ENCODE measurements at regions not wholly inside any gene's neighbourhood (a gene's known extent, or its start where the extent isn't known, plus 50 kb on each side); places are given as distances from the start of the nearest gene placed in this dataset.

DNA sequence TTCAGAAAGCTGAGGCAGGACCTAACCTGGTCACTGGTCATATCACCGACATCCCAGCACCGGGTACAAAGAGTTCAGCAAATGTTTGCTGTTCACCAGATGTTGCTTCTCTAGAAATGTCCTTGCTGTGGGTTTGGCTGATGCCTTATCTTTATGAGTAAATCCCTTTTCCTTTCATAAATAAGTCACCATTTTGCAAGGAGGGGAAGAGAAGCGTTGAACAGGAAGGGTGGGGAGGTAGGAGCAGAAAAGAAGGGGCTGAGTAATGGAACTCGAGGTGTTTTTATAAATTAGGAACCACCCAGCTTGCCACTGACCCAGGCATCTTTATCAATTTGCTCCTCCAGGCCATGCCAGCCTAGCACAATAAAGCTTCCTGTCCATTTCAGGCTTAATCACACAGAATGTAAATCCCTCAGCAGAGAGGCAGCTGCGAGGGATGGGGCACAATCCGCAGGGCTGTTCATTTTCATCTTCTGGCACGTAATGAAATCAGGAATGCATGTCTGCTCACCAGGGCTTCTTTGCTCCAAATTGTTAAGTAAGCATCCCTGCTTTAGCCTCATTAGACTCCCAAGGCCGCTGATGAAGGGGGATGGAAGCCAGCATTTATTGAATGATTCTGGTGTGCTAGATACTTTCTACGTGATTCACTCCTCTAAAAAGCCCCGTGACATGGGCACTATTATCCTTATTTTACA, 371.9 kb upstream of the CHD6 start:
- no peaks in the 10 kb centered on the region for H3K9me3 ChIP-seq (ENCODE audit: control insufficient read depth, low read depth, low read length)
- H2AFZ ChIP-seq (ENCODE audit: control insufficient read depth, low read length) = no peak overlapping the region
- no peaks in the 10 kb centered on the region for H3K4me1 ChIP-seq (ENCODE audit: control insufficient read depth, extremely low read depth, insufficient read depth, low read length)
- dilution Hi-C loops (cut with MboI; ENCODE audit: extremely low pct_ligation_motif_present, low sequenced_read_pairs) = no loop called here
- H3K27ac ChIP-seq (ENCODE audit: control insufficient read depth, insufficient read depth, low read length) = no peak overlapping the region
- FAIRE-seq (no peak), DNase-seq (ENCODE audit: low read depth, low spot score) (no peak)
- no peak overlapping the region for H3K4me2 ChIP-seq (ENCODE audit: control insufficient read depth, extremely low read depth, insufficient read depth, low read depth, low read length)
- no peaks in the 10 kb centered on the region for H4K20me1 ChIP-seq (ENCODE audit: control insufficient read depth, extremely low read depth, insufficient read depth, low read length)
- no peak for TF ChIP-seq EZH2 (IDR thresholded peaks at IDR 0.05; ENCODE audit: low read length)
- TF ChIP-seq, protein P1, sequence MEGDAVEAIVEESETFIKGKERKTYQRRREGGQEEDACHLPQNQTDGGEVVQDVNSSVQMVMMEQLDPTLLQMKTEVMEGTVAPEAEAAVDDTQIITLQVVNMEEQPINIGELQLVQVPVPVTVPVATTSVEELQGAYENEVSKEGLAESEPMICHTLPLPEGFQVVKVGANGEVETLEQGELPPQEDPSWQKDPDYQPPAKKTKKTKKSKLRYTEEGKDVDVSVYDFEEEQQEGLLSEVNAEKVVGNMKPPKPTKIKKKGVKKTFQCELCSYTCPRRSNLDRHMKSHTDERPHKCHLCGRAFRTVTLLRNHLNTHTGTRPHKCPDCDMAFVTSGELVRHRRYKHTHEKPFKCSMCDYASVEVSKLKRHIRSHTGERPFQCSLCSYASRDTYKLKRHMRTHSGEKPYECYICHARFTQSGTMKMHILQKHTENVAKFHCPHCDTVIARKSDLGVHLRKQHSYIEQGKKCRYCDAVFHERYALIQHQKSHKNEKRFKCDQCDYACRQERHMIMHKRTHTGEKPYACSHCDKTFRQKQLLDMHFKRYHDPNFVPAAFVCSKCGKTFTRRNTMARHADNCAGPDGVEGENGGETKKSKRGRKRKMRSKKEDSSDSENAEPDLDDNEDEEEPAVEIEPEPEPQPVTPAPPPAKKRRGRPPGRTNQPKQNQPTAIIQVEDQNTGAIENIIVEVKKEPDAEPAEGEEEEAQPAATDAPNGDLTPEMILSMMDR (optimal IDR thresholded peaks at IDR 0.05 in 1 of 3, IDR thresholded peaks at IDR 0.05 in 1 of 3, conservative IDR thresholded peaks at IDR 0.05 in 1 of 3; ENCODE audit: extremely low read depth in 1 of 3, insufficient read depth in 2 of 3, low read length in 3 of 3) = no peak
- H3K36me3 ChIP-seq (ENCODE audit: control insufficient read depth in 2 of 2, extremely low read depth in 1 of 2, insufficient read depth in 2 of 2, low read length in 2 of 2) = no peaks in the 10 kb centered on the region
- no peaks in the 10 kb centered on the region for H3K9me1 ChIP-seq (ENCODE audit: control insufficient read depth, extremely low read depth, insufficient read depth, low read length)
- H3K9ac ChIP-seq (ENCODE audit: control insufficient read depth, extremely low read depth, insufficient read depth, low read length) = no peak overlapping the region
- H3K4me3 ChIP-seq (ENCODE audit: control insufficient read depth in 2 of 3, extremely low read depth in 1 of 3, insufficient read depth in 2 of 3, low read depth in 1 of 3, low read length in 3 of 3) = no peak overlapping the region
- H3K27me3 ChIP-seq (ENCODE audit: control insufficient read depth, extremely low read depth, insufficient read depth, low read length) = no peaks in the 10 kb centered on the region
- no peaks in the 10 kb centered on the region for H3K79me2 ChIP-seq (ENCODE audit: control insufficient read depth, insufficient read depth, low read length)

DNA sequence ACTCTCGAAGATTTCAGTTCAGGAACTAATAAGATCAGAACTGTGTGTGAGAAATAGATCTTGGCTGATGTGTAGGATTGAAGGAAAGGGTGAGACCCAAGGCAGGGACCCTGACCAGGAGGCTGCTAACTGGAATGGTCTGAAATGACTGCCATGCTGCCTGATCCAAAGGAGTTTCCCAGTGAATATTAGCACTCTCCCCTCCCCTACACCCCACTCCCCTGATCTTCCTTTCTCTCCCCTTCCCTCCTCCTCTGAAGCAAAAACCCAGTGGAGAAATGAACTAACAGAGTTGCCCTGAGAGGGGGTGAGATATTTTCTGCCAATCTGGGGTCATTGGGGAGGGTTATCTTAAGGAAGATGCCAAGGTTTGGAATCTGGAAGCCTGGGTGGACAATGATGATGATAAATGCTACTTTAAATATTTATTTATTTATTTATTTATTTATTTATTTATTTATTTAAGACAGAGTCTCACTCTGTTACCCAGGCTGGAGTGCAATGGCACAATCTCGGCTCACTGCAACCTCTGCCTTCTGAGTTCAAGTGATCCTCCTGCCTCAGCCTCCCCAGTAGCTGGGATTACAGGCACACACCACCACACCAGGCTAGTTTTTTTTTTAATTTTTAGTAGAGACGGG, 371.0 kb upstream of the CHD6 start:
- dilution Hi-C loops (cut with MboI; ENCODE audit: extremely low pct_ligation_motif_present, low sequenced_read_pairs) = no loop called here
- Histone ChIP-seq H4K20me1 (ENCODE audit: control insufficient read depth, extremely low read depth, insufficient read depth, low read length) (no peaks in the 10 kb centered on the region), H3K9me1 (ENCODE audit: control insufficient read depth, extremely low read depth, insufficient read depth, low read length) (no peaks in the 10 kb centered on the region), H3K9me3 (ENCODE audit: control insufficient read depth, low read depth, low read length) (no peaks in the 10 kb centered on the region), H3K4me1 (ENCODE audit: control insufficient read depth, extremely low read depth, insufficient read depth, low read length) (no peaks in the 10 kb centered on the region), H2AFZ (ENCODE audit: control insufficient read depth, low read length) (no peak overlapping the region), H3K27me3 (ENCODE audit: control insufficient read depth, extremely low read depth, insufficient read depth, low read length) (no peaks in the 10 kb centered on the region), H3K9ac (ENCODE audit: control insufficient read depth, extremely low read depth, insufficient read depth, low read length) (no peak overlapping the region), H3K27ac (ENCODE audit: control insufficient read depth, insufficient read depth, low read length) (no peak overlapping the region), H3K4me3 (ENCODE audit: control insufficient read depth in 2 of 3, extremely low read depth in 1 of 3, insufficient read depth in 2 of 3, low read depth in 1 of 3, low read length in 3 of 3) (no peak overlapping the region), H3K4me2 (ENCODE audit: control insufficient read depth, extremely low read depth, insufficient read depth, low read depth, low read length) (no peak overlapping the region), H3K36me3 (ENCODE audit: control insufficient read depth in 2 of 2, extremely low read depth in 1 of 2, insufficient read depth in 2 of 2, low read length in 2 of 2) (no peaks in the 10 kb centered on the region), H3K79me2 (ENCODE audit: control insufficient read depth, insufficient read depth, low read length) (no peaks in the 10 kb centered on the region)
- no peak for TF ChIP-seq EZH2 (IDR thresholded peaks at IDR 0.05; ENCODE audit: low read length)
- TF ChIP-seq, protein P1 (optimal IDR thresholded peaks at IDR 0.05 in 1 of 3, IDR thresholded peaks at IDR 0.05 in 1 of 3, conservative IDR thresholded peaks at IDR 0.05 in 1 of 3; ENCODE audit: extremely low read depth in 1 of 3, insufficient read depth in 2 of 3, low read length in 3 of 3) = no peak
- no peak for DNase-seq (ENCODE audit: low read depth, low spot score)
- no peak for FAIRE-seq
